ENCODE measurements at regions not wholly inside any gene's neighbourhood (a gene's known extent, or its start where the extent isn't known, plus 50 kb on each side); places are given as distances from the start of the nearest gene placed in this dataset.
A peak's percentile ranks its signal among the peaks of the same experiment; 100 is the strongest.

GRCh38 chr5:4989118-4989517 lies 151.0 kb upstream of the ADAMTS16 start:
- DNase-seq: peak in 1 of 2 experiments; percentile 34
- intact Hi-C loops (cut with micrococcal nuclease; ENCODE audit: unreplicated experiment): loop anchor here (1.0 kb wide), 2 partner anchors 74 to 147 kb away; no protein-coding TSS in a partner anchor
- no peaks in the 10 kb centered on the region for H3K36me3 ChIP-seq (ENCODE audit: control insufficient read depth, insufficient read depth, low read length)
- H3K27me3 Mint-ChIP-seq (ENCODE audit: insufficient read depth, unreplicated experiment): no peaks in the 10 kb centered on the region
- no TSS peak for BruUV-seq (replicated peaks)
- H3K4me3 Mint-ChIP-seq (ENCODE audit: unreplicated experiment): no peak overlapping the region
- H3K4me1 ChIP-seq: peaks cover 30% of the 10 kb centered on the region
- H3K4me1 Mint-ChIP-seq (ENCODE audit: low read depth, unreplicated experiment): peaks cover 15% of the 10 kb centered on the region
- ChIA-PET CTCF (interaction anchor here (1.2 kb wide), 1 partner anchor 433 kb away, joined by 3 read pairs; the partner anchor contains the start of gene ICE1), POLR2A (no interaction called here)
- H3K9me3 ChIP-seq: no peaks in the 10 kb centered on the region; the same call in 1 of the 2 replicates
- peak overlapping the region; percentile 76 for H3K27ac Mint-ChIP-seq (ENCODE audit: unreplicated experiment)
- no peaks in the 10 kb centered on the region for H3K27me3 ChIP-seq (replicated peaks; ENCODE audit: control insufficient read depth, insufficient read depth, low read length)
- no peak for TF ChIP-seq CTCF (IDR thresholded peaks at IDR 0.05; ENCODE audit: insufficient read depth in 1 of 2, low read depth in 1 of 2, low read length in 1 of 2, severe bottlenecking in 1 of 2, unreplicated experiment in 1 of 2)
- H3K4me3 ChIP-seq (ENCODE audit: low read depth, low read length): no peak overlapping the region
- no peaks in the 10 kb centered on the region for H3K36me3 Mint-ChIP-seq (ENCODE audit: insufficient read depth, unreplicated experiment)
- peaks cover 10% of the 10 kb centered on the region for H3K9me3 Mint-ChIP-seq (ENCODE audit: unreplicated experiment)

GRCh38 chr5:4990017-4990416 lies 150.1 kb upstream of the ADAMTS16 start:
- POLR2A ChIA-PET: no interaction called here
- Mint-ChIP-seq H3K27ac (ENCODE audit: unreplicated experiment) (peak overlapping the region; percentile 30), H3K27me3 (ENCODE audit: insufficient read depth, unreplicated experiment) (no peaks in the 10 kb centered on the region), H3K9me3 (ENCODE audit: unreplicated experiment) (peaks cover 10% of the 10 kb centered on the region), H3K4me1 (ENCODE audit: low read depth, unreplicated experiment) (peaks cover 15% of the 10 kb centered on the region), H3K36me3 (ENCODE audit: insufficient read depth, unreplicated experiment) (no peaks in the 10 kb centered on the region), H3K4me3 (ENCODE audit: unreplicated experiment) (no peak overlapping the region)
- no peak overlapping the region for H3K4me3 ChIP-seq (ENCODE audit: low read depth, low read length)
- H3K4me1 ChIP-seq: peaks cover 37% of the 10 kb centered on the region
- no TSS peak for BruUV-seq (replicated peaks)
- H3K36me3 ChIP-seq (ENCODE audit: control insufficient read depth, insufficient read depth, low read length): no peaks in the 10 kb centered on the region
- TF ChIP-seq CTCF (IDR thresholded peaks at IDR 0.05; ENCODE audit: insufficient read depth in 1 of 2, low read depth in 1 of 2, low read length in 1 of 2, severe bottlenecking in 1 of 2, unreplicated experiment in 1 of 2): no peak
- intact Hi-C loops (cut with micrococcal nuclease; ENCODE audit: unreplicated experiment): no loop called here
- no peaks in the 10 kb centered on the region for H3K27me3 ChIP-seq (replicated peaks; ENCODE audit: control insufficient read depth, insufficient read depth, low read length)
- DNase-seq: no peak
- CTCF ChIA-PET: interaction anchor here (1.2 kb wide), 1 partner anchor 432 kb away, joined by 3 read pairs; the partner anchor contains the start of gene ICE1
- no peaks in the 10 kb centered on the region; the same call in 1 of the 2 replicates for H3K9me3 ChIP-seq

GRCh38 chr5:4990462-4990861 lies 149.7 kb upstream of the ADAMTS16 start:
- TF ChIP-seq CTCF (IDR thresholded peaks at IDR 0.05; ENCODE audit: insufficient read depth in 1 of 2, low read depth in 1 of 2, low read length in 1 of 2, severe bottlenecking in 1 of 2, unreplicated experiment in 1 of 2): no peak
- no TSS peak for BruUV-seq (replicated peaks)
- Histone ChIP-seq H3K36me3 (ENCODE audit: control insufficient read depth, insufficient read depth, low read length) (no peaks in the 10 kb centered on the region), H3K9me3 (no peaks in the 10 kb centered on the region; the same call in 1 of the 2 replicates), H3K27me3 (replicated peaks; ENCODE audit: control insufficient read depth, insufficient read depth, low read length) (no peaks in the 10 kb centered on the region), H3K4me1 (peaks cover 37% of the 10 kb centered on the region), H3K4me3 (ENCODE audit: low read depth, low read length) (no peak overlapping the region)
- DNase-seq: no peak
- intact Hi-C loops (cut with micrococcal nuclease; ENCODE audit: unreplicated experiment): no loop called here
- ChIA-PET CTCF (no interaction called here), POLR2A (no interaction called here)
- peaks cover 15% of the 10 kb centered on the region for H3K4me1 Mint-ChIP-seq (ENCODE audit: low read depth, unreplicated experiment)
- H3K27me3 Mint-ChIP-seq (ENCODE audit: insufficient read depth, unreplicated experiment): no peaks in the 10 kb centered on the region
- H3K9me3 Mint-ChIP-seq (ENCODE audit: unreplicated experiment): peaks cover 10% of the 10 kb centered on the region
- no peaks in the 10 kb centered on the region for H3K36me3 Mint-ChIP-seq (ENCODE audit: insufficient read depth, unreplicated experiment)
- no peak overlapping the region for H3K27ac Mint-ChIP-seq (ENCODE audit: unreplicated experiment)
- H3K4me3 Mint-ChIP-seq (ENCODE audit: unreplicated experiment): no peak overlapping the region

Measured in Caco-2 (cell line).